Peyer's patch (tissue), 4 donors: ENCODE measurements at regions not wholly inside any gene's neighbourhood (a gene's known extent, or its start where the extent isn't known, plus 50 kb on each side); places are given as distances from the start of the nearest gene placed in this dataset.

Experiments used
- DNase-seq, 3 donors: peaks; one replicate each; pipeline ENCODE4 v3.0.0-alpha.2; 2017 to 2019
- H3K27ac ChIP-seq, 4 donors: fragments of 200-600 bp; sonication (generic); one replicate each; pipeline ENCODE4 v1.5.1; 2016 to 2019
- H3K27me3 ChIP-seq, 2 donors: fragments of 200-600 bp; sonication (generic); one replicate each; pipeline ENCODE4 v1.5.1; 2019
- H3K36me3 ChIP-seq, 3 donors: fragments of 200-600 bp; sonication (generic); one replicate each; pipeline ENCODE4 v1.5.1; 2016 to 2019
- H3K4me1 ChIP-seq, 4 donors: fragments of 200-600 bp; sonication (generic); one replicate each; pipeline ENCODE4 v1.5.1; 2016 to 2019
- H3K4me3 ChIP-seq, 4 donors: fragments of 200-600 bp; sonication (generic); 1 replicate in 3 of 4; 2 replicates in 1 of 4; pipeline ENCODE4 v1.5.1; 2016 to 2019; ENCODE audit warnings: mild to moderate bottlenecking in 1 of 4
- H3K9me3 ChIP-seq, 4 donors: fragments of 200-600 bp; sonication (generic); one replicate each; pipeline ENCODE4 v1.5.1; 2016 to 2019; ENCODE audit warnings: mild to moderate bottlenecking in 1 of 4
- CTCF ChIP-seq, 6 experiments: fragments of 450-650 bp in 4 of 6; fragments of 200-600 bp in 2 of 6; sonication (generic) in 1 of 6; IDR thresholded peaks; one replicate each; pipeline ENCODE4 v1.5.1; 2017 to 2019; ENCODE audit warnings: antibody characterized with exemption in 6 of 6, mild to moderate bottlenecking in 3 of 6, moderate library complexity in 1 of 6
- POLR2A ChIP-seq, 2 donors: fragments of 450-650 bp; IDR thresholded peaks; one replicate each; pipeline ENCODE4 v1.5.1; 2017; ENCODE audit warnings: antibody characterized with exemption in 2 of 2, mild to moderate bottlenecking in 2 of 2, moderate library complexity in 2 of 2

- no peaks in the 10 kb centered on the region for H3K4me1 ChIP-seq
- H3K4me3 ChIP-seq = no peak overlapping the region
Observed at GRCh38 chr14:97057238-97058073, 260.3 kb downstream of the VRK1 start.

DNA sequence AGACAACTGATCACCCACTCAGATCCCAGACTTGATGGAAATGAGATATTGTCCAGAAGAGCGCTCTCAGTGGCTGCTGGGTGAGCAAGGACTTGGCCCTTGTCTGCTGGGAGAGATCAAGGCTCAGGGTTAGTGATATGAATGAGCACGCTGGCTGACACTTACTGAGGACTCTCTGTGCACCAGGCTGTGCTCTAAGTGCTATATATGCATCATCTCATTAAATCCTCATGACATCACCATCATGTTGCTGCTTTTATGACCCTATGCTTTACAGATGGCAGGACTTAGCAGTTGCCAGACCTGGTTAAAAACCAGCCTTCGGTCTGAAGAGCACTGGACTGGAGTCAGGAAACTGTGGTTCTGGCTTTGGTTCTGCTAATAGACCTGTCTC, 260.9 kb downstream of the VRK1 start:
- Histone ChIP-seq H3K27ac (no peak overlapping the region), H3K27me3 (no peaks in the 10 kb centered on the region), H3K4me1 (no peaks in the 10 kb centered on the region), H3K4me3 (no peak overlapping the region), H3K36me3 (no peaks in the 10 kb centered on the region), H3K9me3 (no peaks in the 10 kb centered on the region)
- TF ChIP-seq CTCF (IDR thresholded peaks at IDR 0.05) = no peak
- no peak for TF ChIP-seq POLR2A (IDR thresholded peaks at IDR 0.05)
- no peak for DNase-seq

More at GRCh38 chr14:97057238-97058073, 260.3 kb downstream of the VRK1 start:
- no peaks in the 10 kb centered on the region for H3K9me3 ChIP-seq
- no peaks in the 10 kb centered on the region for H3K27me3 ChIP-seq
- TF ChIP-seq POLR2A (IDR thresholded peaks at IDR 0.05) (no peak), CTCF (IDR thresholded peaks at IDR 0.05) (no peak)
- no peaks in the 10 kb centered on the region for H3K36me3 ChIP-seq
- no peak overlapping the region for H3K27ac ChIP-seq
- DNase-seq = no peak

DNA sequence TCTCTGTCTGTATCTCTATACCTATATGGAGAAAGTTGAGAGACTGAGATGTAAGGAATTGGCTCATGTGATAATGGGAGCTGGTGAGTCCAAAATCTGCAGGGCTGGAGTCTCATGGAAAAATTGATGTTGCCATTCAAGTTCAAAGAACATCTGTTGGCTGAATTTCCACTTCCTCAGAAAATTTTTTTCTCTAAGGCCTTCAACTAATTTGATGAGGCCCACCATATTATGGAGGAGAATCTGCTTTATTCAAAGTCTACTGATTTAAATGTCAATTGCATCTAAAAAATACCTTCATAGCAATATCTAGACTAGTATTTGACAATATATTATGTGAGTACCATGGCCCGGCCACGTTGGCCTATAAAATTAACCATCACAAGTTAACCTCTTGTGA, 261.4 kb downstream of the VRK1 start:
- H3K4me1 ChIP-seq = no peaks in the 10 kb centered on the region
- no peak overlapping the region for H3K4me3 ChIP-seq
- H3K36me3 ChIP-seq = no peaks in the 10 kb centered on the region
- no peaks in the 10 kb centered on the region for H3K27me3 ChIP-seq
- no peak overlapping the region for H3K27ac ChIP-seq
- H3K9me3 ChIP-seq = no peaks in the 10 kb centered on the region
- DNase-seq = no peak
- no peak for TF ChIP-seq POLR2A (IDR thresholded peaks at IDR 0.05)
- TF ChIP-seq CTCF (IDR thresholded peaks at IDR 0.05) = no peak

DNA sequence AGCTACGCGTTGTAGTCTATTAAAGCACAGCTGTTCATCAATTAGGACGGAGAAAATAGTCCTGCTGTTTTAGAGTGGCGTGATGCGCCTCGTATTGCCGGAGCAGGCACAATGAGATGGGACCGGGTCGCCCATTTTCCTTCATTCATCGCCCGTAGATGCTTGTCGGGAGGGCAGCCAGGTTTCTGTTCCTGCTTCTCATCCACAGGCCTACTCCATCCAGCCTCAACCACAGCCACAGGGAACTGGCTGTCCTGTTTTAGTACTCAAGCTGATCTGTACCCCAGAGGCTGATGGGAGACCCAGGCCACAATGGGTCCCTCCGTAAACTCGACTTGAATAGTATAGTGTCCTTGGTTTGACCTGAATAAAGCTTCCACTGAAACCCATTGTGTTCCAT, 264.0 kb downstream of the VRK1 start:
- Histone ChIP-seq H3K36me3 (no peaks in the 10 kb centered on the region), H3K4me3 (no peak overlapping the region), H3K4me1 (no peaks in the 10 kb centered on the region), H3K27me3 (no peaks in the 10 kb centered on the region), H3K9me3 (no peaks in the 10 kb centered on the region), H3K27ac (no peak overlapping the region)
- TF ChIP-seq CTCF (IDR thresholded peaks at IDR 0.05) (no peak), POLR2A (IDR thresholded peaks at IDR 0.05) (no peak)
- no peak for DNase-seq

DNA sequence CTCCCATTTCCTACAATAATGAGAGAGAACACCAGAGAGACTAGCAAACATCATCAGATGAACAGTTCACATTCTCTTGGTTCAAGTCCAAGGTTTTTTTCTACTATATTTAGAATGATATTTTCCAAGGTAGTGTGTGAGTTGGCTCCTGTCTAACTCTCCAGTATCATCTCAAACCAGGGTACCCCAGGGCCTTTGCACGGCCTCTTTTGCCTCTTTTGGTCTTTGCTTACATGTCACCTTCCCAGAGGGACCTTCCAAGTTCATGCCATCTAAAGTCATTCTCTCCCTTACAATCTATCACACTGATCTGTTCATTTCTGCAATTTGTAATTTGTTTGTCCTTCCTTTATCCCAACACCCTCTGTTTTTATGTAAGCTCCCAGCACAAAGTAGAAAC, 264.5 kb downstream of the VRK1 start:
- no peak for DNase-seq
- Histone ChIP-seq H3K27me3 (no peaks in the 10 kb centered on the region), H3K4me3 (no peak overlapping the region), H3K36me3 (no peaks in the 10 kb centered on the region), H3K9me3 (no peaks in the 10 kb centered on the region), H3K4me1 (no peaks in the 10 kb centered on the region), H3K27ac (no peak overlapping the region)
- no peak for TF ChIP-seq POLR2A (IDR thresholded peaks at IDR 0.05)
- TF ChIP-seq CTCF (IDR thresholded peaks at IDR 0.05) = no peak
